ENCODE measurements at regions not wholly inside any gene's neighbourhood (a gene's known extent, or its start where the extent isn't known, plus 50 kb on each side); places are given as distances from the start of the nearest gene placed in this dataset.

- no peak for TF ChIP-seq ZNF462 (CRISPR knock-in tag; IDR thresholded peaks at IDR 0.05)
- no peak for TF ChIP-seq ZNF114 (CRISPR knock-in tag; IDR thresholded peaks at IDR 0.05)
- TF ChIP-seq CTCF (conservative IDR thresholded peaks at IDR 0.05; ENCODE audit: low read depth in 2 of 2) = no peak
Observed at GRCh38 chr5:51039424-51040329, 343.6 kb upstream of the ISL1 start (continued).

- H3F3A ChIP-seq (replicated peaks; ENCODE audit: low read depth) = no peaks in the 10 kb centered on the region
- no peak for DNase-seq (ENCODE audit: low spot score)
- H3K27me3 ChIP-seq (ENCODE audit: insufficient read depth) = no peaks in the 10 kb centered on the region
- H3K27me3 Mint-ChIP-seq (ENCODE audit: insufficient read depth, low read depth, poor library complexity) = no peaks in the 10 kb centered on the region
- no peak for ATAC-seq
- no peaks in the 10 kb centered on the region for H4K20me1 ChIP-seq (replicated peaks; ENCODE audit: insufficient read depth)
- peaks cover 8% of the 10 kb centered on the region; the same call in 2 of the 3 replicates for H3K4me1 Mint-ChIP-seq
- H3K36me3 Mint-ChIP-seq (ENCODE audit: low read depth) = no peaks in the 10 kb centered on the region
- no peak overlapping the region for H3K4me3 ChIP-seq
- H3K4me3 Mint-ChIP-seq = no peak overlapping the region
- H3K4me2 ChIP-seq = no peak overlapping the region
- H3K9me3 Mint-ChIP-seq = no peaks in the 10 kb centered on the region
- H2AFZ ChIP-seq = no peak overlapping the region
- no peaks in the 10 kb centered on the region for H3K36me3 ChIP-seq (ENCODE audit: insufficient read depth)
- no peak overlapping the region for H3K27ac ChIP-seq (ENCODE audit: low read depth)
- no peaks in the 10 kb centered on the region for H3K79me2 ChIP-seq (replicated peaks; ENCODE audit: insufficient read depth)
- no peaks in the 10 kb centered on the region for H3K9me2 ChIP-seq (ENCODE audit: insufficient read depth)
- H3K4me1 ChIP-seq (ENCODE audit: insufficient read depth) = no peaks in the 10 kb centered on the region; the same call in 1 of the 2 replicates
- no peak overlapping the region for H3K27ac Mint-ChIP-seq
- TF ChIP-seq EZH2phosphoT487 (IDR thresholded peaks at IDR 0.05; ENCODE audit: unreplicated experiment) = no peak
- TF ChIP-seq ZNF462 (CRISPR knock-in tag; IDR thresholded peaks at IDR 0.05) = no peak
- TF ChIP-seq EZH2 (IDR thresholded peaks at IDR 0.05; ENCODE audit: low read depth, unreplicated experiment) = no peak
Observed at GRCh38 chr5:51043745-51044144, 339.5 kb upstream of the ISL1 start.

Data from GM23338 (cell line).